ENCODE measurements at regions not wholly inside any gene's neighbourhood (a gene's known extent, or its start where the extent isn't known, plus 50 kb on each side); places are given as distances from the start of the nearest gene placed in this dataset.

- no peak for DNase-seq
These were observed 653.8 kb downstream of the BCL11A start for GRCh38 chr2:59899692-59900091.

- DNase-seq = no peak
These were observed 656.8 kb downstream of the BCL11A start for GRCh38 chr2:59896499-59897245.

GRCh38 chr2:59893612-59894011 lies 659.8 kb downstream of the BCL11A start:
- no peak for DNase-seq

GRCh38 chr2:59892398-59892797 lies 661.1 kb downstream of the BCL11A start:
- no peak for DNase-seq

GRCh38 chr2:59889305-59889704 lies 664.1 kb downstream of the BCL11A start:
- no peak for DNase-seq

- DNase-seq = no peak
These were observed 664.7 kb downstream of the BCL11A start for GRCh38 chr2:59888706-59889105.

- DNase-seq = no peak
These were observed 665.4 kb downstream of the BCL11A start for GRCh38 chr2:59888015-59888414.

- no peak for DNase-seq
These were observed 666.1 kb downstream of the BCL11A start for GRCh38 chr2:59887366-59887765.

- no peak for DNase-seq
These were observed 666.7 kb downstream of the BCL11A start for GRCh38 chr2:59886759-59887158.

GRCh38 chr2:59885541-59885940 lies 667.9 kb downstream of the BCL11A start:
- no peak for DNase-seq

GRCh38 chr2:59884166-59884565 lies 669.3 kb downstream of the BCL11A start:
- DNase-seq = no peak

GRCh38 chr2:59882822-59883221 lies 670.6 kb downstream of the BCL11A start:
- DNase-seq = no peak

GRCh38 chr2:59882279-59882678 lies 671.2 kb downstream of the BCL11A start:
- DNase-seq = no peak

- DNase-seq = no peak
These were observed 672.2 kb downstream of the BCL11A start for GRCh38 chr2:59881218-59881617.

GRCh38 chr2:59879700-59880131 lies 673.7 kb downstream of the BCL11A start:
- DNase-seq = no peak

GRCh38 chr2:59875836-59876235 lies 677.6 kb downstream of the BCL11A start:
- no peak for DNase-seq

GRCh38 chr2:59874971-59875755 lies 678.3 kb downstream of the BCL11A start:
- DNase-seq = no peak

- DNase-seq = no peak
These were observed 679.1 kb downstream of the BCL11A start for GRCh38 chr2:59874361-59874760.

GRCh38 chr2:59871830-59872229 lies 681.6 kb downstream of the BCL11A start:
- no peak for DNase-seq

GRCh38 chr2:59868981-59869380 lies 684.5 kb downstream of the BCL11A start:
- DNase-seq = no peak

GRCh38 chr2:59866436-59866835 lies 687.0 kb downstream of the BCL11A start:
- no peak for DNase-seq

GRCh38 chr2:59858540-59858939 lies 694.9 kb downstream of the BCL11A start:
- no peak for DNase-seq

- no peak for DNase-seq
These were observed 696.3 kb downstream of the BCL11A start for GRCh38 chr2:59857109-59857508.

- DNase-seq = no peak
These were observed 697.1 kb downstream of the BCL11A start for GRCh38 chr2:59856391-59856790.
